Jurkat, Clone E6-1 (cell line): ENCODE measurements at regions not wholly inside any gene's neighbourhood (a gene's known extent, or its start where the extent isn't known, plus 50 kb on each side); places are given as distances from the start of the nearest gene placed in this dataset.

Experiments
- DNase-seq: peaks from one replicate; pipeline ENCODE4 v3.0.0-alpha.2; 2011; ENCODE audit warnings: low read depth, low spot score
- H3K4me3 ChIP-seq: 2 replicates; pipeline ENCODE4 v1.5.1; 2011; ENCODE audit warnings: mild to moderate bottlenecking, low read length, control low read depth, moderate library complexity

GRCh38 chr1:30381671-30382365 is 341.6 kb downstream of the MATN1 start:
- no peak overlapping the region for H3K4me3 ChIP-seq
- no peak for DNase-seq

GRCh38 chr1:30381266-30381665 is 342.1 kb downstream of the MATN1 start:
- H3K4me3 ChIP-seq = no peak overlapping the region
- no peak for DNase-seq

GRCh38 chr1:30380625-30380984 is 342.8 kb downstream of the MATN1 start:
- no peak for DNase-seq
- H3K4me3 ChIP-seq = no peak overlapping the region

GRCh38 chr1:30379684-30380624 is 343.4 kb downstream of the MATN1 start:
- peak; percentile 62 for DNase-seq
- H3K4me3 ChIP-seq = no peak overlapping the region

GRCh38 chr1:30378991-30379581 is 344.3 kb downstream of the MATN1 start:
- no peak overlapping the region for H3K4me3 ChIP-seq
- DNase-seq = peak; percentile 6

GRCh38 chr1:30378003-30378596 is 345.3 kb downstream of the MATN1 start:
- no peak overlapping the region for H3K4me3 ChIP-seq
- no peak for DNase-seq

- DNase-seq = no peak
- H3K4me3 ChIP-seq = no peak overlapping the region
Observed at GRCh38 chr1:30377230-30378002, 346.0 kb downstream of the MATN1 start.

GRCh38 chr1:30376054-30376697 is 347.2 kb downstream of the MATN1 start:
- no peak for DNase-seq

GRCh38 chr1:30375156-30375555 is 348.2 kb downstream of the MATN1 start:
- H3K4me3 ChIP-seq = no peak overlapping the region
- no peak for DNase-seq

More at GRCh38 chr1:30376054-30376697, 347.2 kb downstream of the MATN1 start:
- H3K4me3 ChIP-seq = no peak overlapping the region

- no peak overlapping the region for H3K4me3 ChIP-seq
- no peak for DNase-seq
Observed at GRCh38 chr1:30374400-30375070, 348.9 kb downstream of the MATN1 start.

GRCh38 chr1:30373471-30374399 is 349.6 kb downstream of the MATN1 start:
- no peak overlapping the region for H3K4me3 ChIP-seq
- DNase-seq = no peak

GRCh38 chr1:30372792-30373433 is 350.5 kb downstream of the MATN1 start:
- no peak overlapping the region for H3K4me3 ChIP-seq
- DNase-seq = no peak

- no peak overlapping the region for H3K4me3 ChIP-seq
- no peak for DNase-seq
Observed at GRCh38 chr1:30371888-30372791, 351.2 kb downstream of the MATN1 start.

- H3K4me3 ChIP-seq = no peak overlapping the region
- no peak for DNase-seq
Observed at GRCh38 chr1:30371179-30371788, 352.1 kb downstream of the MATN1 start.

- DNase-seq = no peak
- H3K4me3 ChIP-seq = no peak overlapping the region
Observed at GRCh38 chr1:30368651-30369240, 354.6 kb downstream of the MATN1 start.
